ENCODE measurements at regions not wholly inside any gene's neighbourhood (a gene's known extent, or its start where the extent isn't known, plus 50 kb on each side); places are given as distances from the start of the nearest gene placed in this dataset.

GRCh38 chr1:59237900-59238299 lies 59.0 kb upstream of the FGGY start:
- Histone ChIP-seq H3K79me2 (replicated peaks; ENCODE audit: insufficient read depth, low read length) (no peaks in the 10 kb centered on the region), H2AFZ (ENCODE audit: low read depth, low read length) (no peak overlapping the region), H4K20me1 (ENCODE audit: insufficient read depth) (no peaks in the 10 kb centered on the region), H3K9me3 (ENCODE audit: low read length) (no peaks in the 10 kb centered on the region), H3K9ac (ENCODE audit: low read length) (no peak overlapping the region), H3K4me2 (ENCODE audit: low read length) (no peak overlapping the region), H3K9me2 (ENCODE audit: insufficient read depth, low read length) (no peaks in the 10 kb centered on the region), H3K36me3 (ENCODE audit: insufficient read depth, low read length) (no peaks in the 10 kb centered on the region), H3K27me3 (ENCODE audit: insufficient read depth, low read depth, low read length) (no peaks in the 10 kb centered on the region), H3K27ac (ENCODE audit: low read length) (no peak overlapping the region), H3K4me3 (ENCODE audit: low read length) (no peak overlapping the region), H3F3A (ENCODE audit: insufficient read depth, low read length, poor library complexity, severe bottlenecking) (no peaks in the 10 kb centered on the region)
- no peak for TF ChIP-seq TAF1 (IDR thresholded peaks at IDR 0.05; ENCODE audit: low read depth)
- no peak for TF ChIP-seq MXI1 (conservative IDR thresholded peaks at IDR 0.05; ENCODE audit: poor library complexity, severe bottlenecking)
- no peak for TF ChIP-seq CTCF (IDR thresholded peaks at IDR 0.05; ENCODE audit: poor library complexity, severe bottlenecking)
- TF ChIP-seq EZH2 (IDR thresholded peaks at IDR 0.05; ENCODE audit: borderline replicate concordance, insufficient read depth, low read length, poor library complexity, severe bottlenecking), result no peak
- TF ChIP-seq RAD21 (conservative IDR thresholded peaks at IDR 0.05), result no peak
- TF ChIP-seq, protein P1, sequence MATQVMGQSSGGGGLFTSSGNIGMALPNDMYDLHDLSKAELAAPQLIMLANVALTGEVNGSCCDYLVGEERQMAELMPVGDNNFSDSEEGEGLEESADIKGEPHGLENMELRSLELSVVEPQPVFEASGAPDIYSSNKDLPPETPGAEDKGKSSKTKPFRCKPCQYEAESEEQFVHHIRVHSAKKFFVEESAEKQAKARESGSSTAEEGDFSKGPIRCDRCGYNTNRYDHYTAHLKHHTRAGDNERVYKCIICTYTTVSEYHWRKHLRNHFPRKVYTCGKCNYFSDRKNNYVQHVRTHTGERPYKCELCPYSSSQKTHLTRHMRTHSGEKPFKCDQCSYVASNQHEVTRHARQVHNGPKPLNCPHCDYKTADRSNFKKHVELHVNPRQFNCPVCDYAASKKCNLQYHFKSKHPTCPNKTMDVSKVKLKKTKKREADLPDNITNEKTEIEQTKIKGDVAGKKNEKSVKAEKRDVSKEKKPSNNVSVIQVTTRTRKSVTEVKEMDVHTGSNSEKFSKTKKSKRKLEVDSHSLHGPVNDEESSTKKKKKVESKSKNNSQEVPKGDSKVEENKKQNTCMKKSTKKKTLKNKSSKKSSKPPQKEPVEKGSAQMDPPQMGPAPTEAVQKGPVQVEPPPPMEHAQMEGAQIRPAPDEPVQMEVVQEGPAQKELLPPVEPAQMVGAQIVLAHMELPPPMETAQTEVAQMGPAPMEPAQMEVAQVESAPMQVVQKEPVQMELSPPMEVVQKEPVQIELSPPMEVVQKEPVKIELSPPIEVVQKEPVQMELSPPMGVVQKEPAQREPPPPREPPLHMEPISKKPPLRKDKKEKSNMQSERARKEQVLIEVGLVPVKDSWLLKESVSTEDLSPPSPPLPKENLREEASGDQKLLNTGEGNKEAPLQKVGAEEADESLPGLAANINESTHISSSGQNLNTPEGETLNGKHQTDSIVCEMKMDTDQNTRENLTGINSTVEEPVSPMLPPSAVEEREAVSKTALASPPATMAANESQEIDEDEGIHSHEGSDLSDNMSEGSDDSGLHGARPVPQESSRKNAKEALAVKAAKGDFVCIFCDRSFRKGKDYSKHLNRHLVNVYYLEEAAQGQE (IDR thresholded peaks at IDR 0.05; ENCODE audit: borderline replicate concordance), result no peak
- TF ChIP-seq EP300 (conservative IDR thresholded peaks at IDR 0.05; ENCODE audit: poor library complexity, severe bottlenecking), result no peak
- no peak for TF ChIP-seq POLR2AphosphoS5 (IDR thresholded peaks at IDR 0.05)
- TF ChIP-seq SMC3 (conservative IDR thresholded peaks at IDR 0.05; ENCODE audit: poor library complexity), result no peak

DNA sequence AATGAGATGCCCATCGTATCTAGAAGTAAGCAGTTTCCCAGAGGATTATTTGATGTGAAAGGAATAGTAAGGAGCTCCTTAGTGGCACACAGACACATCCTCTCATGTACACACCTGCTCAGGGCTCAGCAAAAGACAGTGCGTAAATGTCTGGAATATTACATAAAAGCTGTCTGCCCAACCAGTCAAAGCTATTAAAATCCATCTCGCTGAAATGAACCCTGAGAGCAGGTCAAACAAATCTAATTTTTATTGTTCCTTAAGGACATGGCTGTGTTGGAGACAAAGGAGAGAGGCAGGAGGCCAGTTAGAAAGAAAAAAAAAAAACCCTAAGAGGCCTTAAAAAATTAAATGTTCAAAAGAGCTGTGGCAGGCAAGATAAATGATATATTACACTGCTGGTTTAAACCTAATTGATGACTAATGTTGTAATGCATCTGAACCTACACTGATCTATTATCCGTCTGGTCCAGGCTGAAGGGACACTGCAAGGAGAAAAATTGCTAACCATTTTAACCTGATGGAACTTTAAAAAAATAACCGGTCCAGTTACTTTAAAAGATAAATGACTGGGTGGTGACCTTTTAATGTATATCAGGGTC lies 58.5 kb upstream of the FGGY start:
- H3K27ac ChIP-seq (ENCODE audit: low read length), result no peak overlapping the region
- no peaks in the 10 kb centered on the region for H3K9me3 ChIP-seq (ENCODE audit: low read length)
- H3F3A ChIP-seq (ENCODE audit: insufficient read depth, low read length, poor library complexity, severe bottlenecking), result no peaks in the 10 kb centered on the region
- H3K9me2 ChIP-seq (ENCODE audit: insufficient read depth, low read length), result no peaks in the 10 kb centered on the region
- no peaks in the 10 kb centered on the region for H3K27me3 ChIP-seq (ENCODE audit: insufficient read depth, low read depth, low read length)
- no peaks in the 10 kb centered on the region for H3K36me3 ChIP-seq (ENCODE audit: insufficient read depth, low read length)
- TF ChIP-seq MXI1 (conservative IDR thresholded peaks at IDR 0.05; ENCODE audit: poor library complexity, severe bottlenecking) (no peak), RAD21 (conservative IDR thresholded peaks at IDR 0.05) (no peak), EZH2 (IDR thresholded peaks at IDR 0.05; ENCODE audit: borderline replicate concordance, insufficient read depth, low read length, poor library complexity, severe bottlenecking) (no peak), POLR2AphosphoS5 (IDR thresholded peaks at IDR 0.05) (no peak), CTCF (IDR thresholded peaks at IDR 0.05; ENCODE audit: poor library complexity, severe bottlenecking) (no peak), EP300 (conservative IDR thresholded peaks at IDR 0.05; ENCODE audit: poor library complexity, severe bottlenecking) (no peak), TAF1 (IDR thresholded peaks at IDR 0.05; ENCODE audit: low read depth) (no peak), SMC3 (conservative IDR thresholded peaks at IDR 0.05; ENCODE audit: poor library complexity) (no peak)
- TF ChIP-seq, protein P1 (IDR thresholded peaks at IDR 0.05; ENCODE audit: borderline replicate concordance), result no peak
- no peak overlapping the region for H3K4me3 ChIP-seq (ENCODE audit: low read length)
- no peaks in the 10 kb centered on the region for H3K79me2 ChIP-seq (replicated peaks; ENCODE audit: insufficient read depth, low read length)
- no peaks in the 10 kb centered on the region for H4K20me1 ChIP-seq (ENCODE audit: insufficient read depth)
- no peak overlapping the region for H2AFZ ChIP-seq (ENCODE audit: low read depth, low read length)
- H3K4me2 ChIP-seq (ENCODE audit: low read length), result no peak overlapping the region
- no peak overlapping the region for H3K9ac ChIP-seq (ENCODE audit: low read length)
